ENCODE measurements at regions not wholly inside any gene's neighbourhood (a gene's known extent, or its start where the extent isn't known, plus 50 kb on each side); places are given as distances from the start of the nearest gene placed in this dataset.
"Not testable (repeated sequence)": the region's sequence is repeated elsewhere in the genome, so short reads cannot be mapped to it uniquely, and the experiment has no call there.

DNA sequence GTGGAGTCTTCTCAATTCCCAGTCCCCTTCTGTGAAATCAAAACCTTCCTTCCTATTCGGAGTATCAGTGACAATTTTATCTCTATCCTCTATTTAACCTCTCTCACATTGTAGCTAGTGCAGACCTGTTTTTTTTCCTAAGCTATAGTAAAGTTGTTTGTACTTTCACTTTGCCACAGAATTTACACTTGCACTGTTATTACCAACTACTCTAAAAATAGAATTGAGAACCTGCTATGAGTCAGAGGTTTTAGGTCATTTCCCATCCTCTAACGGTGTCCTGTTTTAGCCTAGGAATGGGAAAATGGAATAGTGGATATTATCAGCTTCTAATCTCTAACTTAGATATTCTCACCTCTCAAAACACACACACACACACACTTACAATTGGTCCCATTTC, 862.7 kb downstream of the NCAM2 start:
- DNase-seq = no peak

DNA sequence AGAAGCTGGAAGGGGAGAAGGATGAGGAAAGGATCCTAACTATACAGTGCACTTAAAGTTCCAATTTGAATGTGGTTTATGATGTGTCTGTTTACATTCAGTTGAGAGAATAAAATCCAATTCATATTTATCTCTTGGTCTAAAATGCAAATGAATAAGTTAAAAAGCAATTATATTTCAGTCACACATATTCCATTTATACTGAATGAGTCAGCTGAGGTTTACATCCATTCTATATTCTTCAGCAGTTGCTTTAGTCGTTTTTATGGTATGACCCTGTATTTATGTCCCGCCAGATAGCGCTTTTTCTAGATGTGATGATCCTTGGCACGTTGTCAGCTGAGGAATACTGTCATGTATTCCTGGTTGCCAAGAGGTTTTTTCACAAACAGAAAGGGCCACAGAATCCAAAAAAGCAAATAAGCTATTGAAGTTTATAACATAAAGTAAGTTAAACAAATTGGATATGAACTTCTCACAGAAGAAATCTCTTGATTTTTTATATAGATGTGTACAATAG, 866.2 kb downstream of the NCAM2 start:
- DNase-seq = peak; percentile 9 to 55

DNA sequence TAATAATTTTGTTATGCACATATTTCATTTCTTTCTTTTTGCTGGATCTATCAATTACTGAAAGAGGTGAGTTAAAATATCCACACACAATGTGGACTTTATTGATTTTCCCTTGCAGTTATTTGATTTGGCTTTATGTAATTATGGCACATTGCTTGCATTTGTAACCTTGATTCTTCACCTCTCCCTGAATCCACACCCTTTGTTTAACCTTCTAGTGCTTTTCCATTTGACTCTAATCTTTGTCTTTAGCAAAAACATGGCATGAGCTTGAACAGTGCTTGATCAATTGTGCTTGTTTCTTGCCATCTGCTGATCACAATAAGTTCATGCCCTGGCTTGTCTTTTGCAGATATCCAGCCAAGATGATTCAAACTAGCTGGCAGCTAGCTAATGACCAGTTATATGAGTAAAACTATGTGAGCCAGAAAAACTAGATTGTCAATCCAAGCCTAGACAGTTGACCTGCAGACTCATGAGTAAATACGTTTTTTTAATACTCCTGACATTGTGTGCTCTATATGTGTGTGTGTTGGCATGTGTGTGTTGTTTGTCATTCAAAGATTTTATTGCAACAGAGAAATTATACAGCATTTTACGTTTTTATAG, 899.2 kb downstream of the NCAM2 start:
- peak; percentile 83 to 92 for DNase-seq

DNA sequence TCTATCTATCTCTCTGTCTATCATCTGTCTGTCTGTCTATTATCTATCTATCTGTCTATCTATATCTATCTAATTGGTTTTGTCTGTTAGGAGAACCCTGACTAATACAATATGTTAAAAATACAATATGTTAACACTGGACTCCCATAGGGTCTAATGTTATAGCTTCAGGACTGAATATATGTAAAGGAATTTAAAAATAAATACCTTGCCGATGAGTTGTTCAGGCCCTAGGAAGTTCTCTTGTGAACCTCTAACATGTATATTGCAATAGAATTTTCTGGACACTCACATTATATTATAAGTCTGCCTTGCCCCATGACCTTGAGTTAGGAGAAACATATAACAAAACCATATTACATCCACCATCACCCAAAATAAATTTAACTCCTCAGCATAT, 900.6 kb downstream of the NCAM2 start:
- DNase-seq = no peak

DNA sequence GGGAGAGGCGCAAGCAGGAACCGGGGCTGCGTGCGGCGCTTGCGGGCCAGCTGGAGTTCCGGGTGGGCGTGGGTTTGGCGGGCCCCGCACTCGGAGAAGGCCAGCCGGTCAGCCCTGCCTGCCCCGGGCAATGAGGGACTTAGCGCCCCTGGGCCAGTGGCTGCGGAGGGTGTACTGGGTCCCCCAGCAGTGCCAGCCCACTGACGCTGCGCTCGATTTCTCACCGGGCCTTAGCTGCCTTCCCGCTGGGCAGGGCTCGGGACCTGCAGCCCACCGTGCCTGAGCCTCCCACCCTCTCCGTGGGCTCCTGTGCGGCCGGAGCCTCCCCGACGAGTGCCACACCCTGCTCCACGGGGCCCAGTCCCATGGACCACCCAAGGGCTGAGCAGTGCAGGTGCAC, 904.2 kb downstream of the NCAM2 start:
- DNase-seq = not testable (repeated sequence)

DNA sequence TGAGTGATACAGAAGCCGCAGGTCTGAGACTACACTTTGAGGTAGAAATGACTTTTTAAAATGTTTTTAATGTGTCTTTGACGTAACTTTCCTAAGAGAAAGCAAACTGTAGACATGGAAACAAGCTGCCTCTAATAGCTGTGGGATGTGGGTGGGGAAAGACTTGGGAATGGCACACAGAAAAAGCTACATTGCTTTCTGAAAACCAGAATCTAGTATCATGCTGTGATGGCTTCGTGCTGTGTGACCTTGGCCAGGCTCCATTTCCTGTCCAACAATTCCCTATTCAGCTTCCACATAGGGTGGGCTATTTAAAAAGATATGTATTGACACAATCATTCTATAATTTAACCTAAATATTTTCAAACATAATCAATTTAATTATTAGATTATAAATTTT, 909.1 kb downstream of the NCAM2 start:
- no peak for DNase-seq

DNA sequence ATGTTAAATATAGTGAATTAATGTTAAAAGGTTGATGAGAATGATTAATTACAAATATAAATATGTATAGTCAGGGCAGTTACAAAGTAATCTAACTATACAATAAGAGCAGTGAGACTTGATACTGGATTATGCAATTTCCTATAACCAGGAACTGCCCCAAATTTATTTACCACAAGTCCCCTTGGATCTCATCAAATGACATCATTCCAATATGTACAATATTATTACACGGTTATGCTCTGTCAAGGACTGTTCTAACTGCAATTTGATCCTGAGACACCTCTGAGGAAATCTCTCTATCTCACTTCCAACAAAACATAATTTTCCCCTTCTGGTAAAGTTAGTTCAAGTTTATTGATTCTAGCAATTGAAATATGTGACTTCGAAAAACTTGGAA, 917.6 kb downstream of the NCAM2 start:
- no peak for DNase-seq

DNA sequence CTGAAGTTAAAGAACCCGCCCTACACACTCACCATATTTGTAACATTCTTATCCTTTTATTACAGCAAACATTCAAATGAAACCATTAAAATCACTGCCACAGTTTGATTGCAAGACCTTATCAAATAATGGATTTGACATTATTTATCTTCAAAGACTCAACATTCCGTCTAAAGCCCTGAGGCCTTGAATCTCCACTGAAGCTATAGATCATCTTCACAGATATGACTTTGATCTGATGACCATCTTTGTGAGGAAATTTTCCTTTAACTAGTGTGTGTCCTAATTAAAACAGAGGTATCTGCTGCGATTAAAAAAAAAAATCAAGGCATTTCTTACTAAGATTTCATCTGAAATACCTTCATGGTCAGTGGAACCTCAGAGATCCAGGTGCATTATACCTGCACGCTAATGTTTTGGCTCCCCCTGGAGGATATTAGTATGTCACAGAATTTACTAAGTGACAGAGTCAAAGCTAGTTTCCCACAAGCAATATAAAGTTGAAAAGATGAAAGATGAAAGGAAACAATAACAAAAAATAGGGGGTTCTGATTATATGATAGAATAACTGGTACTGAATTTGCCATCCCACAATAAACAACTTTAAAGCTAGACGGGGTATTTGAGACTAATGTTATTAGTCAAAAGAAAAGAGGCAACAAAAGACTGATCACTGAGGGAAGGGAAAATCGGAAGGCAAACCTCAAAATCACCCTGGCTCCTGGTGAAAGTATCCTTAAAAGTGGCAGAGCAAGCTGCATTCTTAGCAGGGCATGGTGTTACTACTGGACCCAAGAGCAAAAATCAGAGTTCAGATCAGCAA, 923.4 kb downstream of the NCAM2 start:
- DNase-seq = peak in 1 of 2 experiments; percentile 24

DNA sequence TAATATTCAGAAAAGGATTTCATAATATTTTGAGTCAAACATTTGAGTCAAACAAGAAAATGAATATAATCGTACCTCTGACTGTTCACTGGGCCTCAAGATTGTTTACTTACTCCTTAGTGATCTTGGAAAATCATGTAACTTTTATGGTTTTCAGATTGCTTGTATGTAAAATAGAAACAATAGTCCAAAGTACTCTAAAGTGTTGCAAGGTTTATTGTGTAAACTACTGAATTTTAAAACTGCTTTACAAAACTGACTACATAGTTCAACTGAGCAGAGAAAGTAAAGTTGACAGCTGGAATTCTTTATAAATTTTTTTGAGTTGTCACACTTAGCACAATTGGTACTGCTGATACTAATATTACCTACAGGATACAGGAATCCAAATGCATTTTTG, 931.0 kb downstream of the NCAM2 start:
- no peak for DNase-seq

DNA sequence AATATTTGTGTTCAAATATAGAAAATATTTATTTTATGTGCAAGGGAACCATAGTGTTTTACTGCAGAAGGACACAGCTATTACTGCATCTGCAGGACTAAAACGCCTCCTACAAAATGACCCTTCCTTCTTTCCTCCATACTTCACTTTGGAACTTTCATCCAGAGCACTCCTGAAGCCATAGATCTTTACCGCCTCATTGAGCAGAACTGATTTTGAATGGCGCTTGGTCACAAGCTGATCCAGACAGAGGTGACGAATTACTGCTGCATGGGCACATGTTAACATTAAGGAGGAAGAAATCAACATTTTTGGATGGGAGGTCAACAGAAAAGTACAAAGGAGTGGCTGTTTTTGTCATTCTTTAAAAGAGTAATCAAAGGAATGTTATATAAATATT, 931.6 kb downstream of the NCAM2 start:
- DNase-seq = no peak

DNA sequence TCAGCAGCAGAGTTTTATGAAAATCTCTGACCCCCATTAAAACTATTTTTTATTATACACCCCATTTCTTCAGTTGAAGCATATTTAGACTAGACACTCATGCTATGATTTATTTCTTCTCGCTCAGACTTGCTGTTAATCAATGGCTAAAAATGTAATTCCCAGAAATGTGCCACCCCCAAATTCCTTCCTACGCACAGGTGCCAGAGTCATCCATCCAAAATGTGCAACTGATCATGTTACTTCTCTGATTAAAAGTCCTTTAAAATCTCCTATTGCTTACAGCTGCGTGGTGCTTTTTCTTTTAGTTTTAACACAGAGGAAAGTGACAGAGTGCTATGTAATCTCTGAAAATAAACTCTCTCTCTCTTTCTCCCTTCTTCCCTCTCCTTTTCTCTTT, 954.4 kb downstream of the NCAM2 start:
- no peak for DNase-seq

DNA sequence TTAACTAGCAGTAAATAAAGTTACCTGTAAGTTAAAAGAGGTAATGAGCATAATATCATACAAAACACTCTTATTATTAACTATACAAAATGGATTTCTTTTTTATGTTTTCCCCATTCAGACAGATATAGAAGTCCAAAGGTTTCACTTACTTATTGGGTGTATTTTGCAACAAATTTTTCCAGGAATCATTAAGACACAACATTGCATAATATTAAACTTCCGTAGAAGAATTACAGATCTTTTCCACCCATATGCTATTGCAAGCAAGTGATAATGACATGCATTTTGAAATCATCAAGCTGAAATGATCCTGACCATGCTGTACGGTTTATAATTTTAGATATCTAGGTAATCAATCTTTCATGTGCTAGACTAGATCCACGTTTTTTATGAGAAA, 957.0 kb downstream of the NCAM2 start:
- DNase-seq = no peak

DNA sequence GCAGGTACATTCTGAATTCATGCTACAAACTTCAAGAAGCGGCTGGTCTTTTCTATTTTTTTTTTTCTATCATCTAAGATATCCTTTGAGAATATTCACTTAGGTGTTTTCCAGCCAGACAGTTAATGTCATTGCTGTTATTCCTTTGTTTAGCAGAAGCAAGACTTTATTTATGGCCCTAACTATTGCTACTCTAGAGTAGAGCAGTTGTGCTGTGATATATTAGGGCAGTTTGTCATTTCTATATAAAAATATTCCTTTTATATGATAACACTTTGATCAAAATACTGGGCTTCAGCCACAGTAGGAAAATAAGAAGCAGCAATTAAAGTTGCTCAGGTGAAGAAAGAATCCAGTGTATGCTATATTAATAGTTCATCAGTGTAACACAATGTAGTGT, 959.3 kb downstream of the NCAM2 start:
- DNase-seq = no peak

DNA sequence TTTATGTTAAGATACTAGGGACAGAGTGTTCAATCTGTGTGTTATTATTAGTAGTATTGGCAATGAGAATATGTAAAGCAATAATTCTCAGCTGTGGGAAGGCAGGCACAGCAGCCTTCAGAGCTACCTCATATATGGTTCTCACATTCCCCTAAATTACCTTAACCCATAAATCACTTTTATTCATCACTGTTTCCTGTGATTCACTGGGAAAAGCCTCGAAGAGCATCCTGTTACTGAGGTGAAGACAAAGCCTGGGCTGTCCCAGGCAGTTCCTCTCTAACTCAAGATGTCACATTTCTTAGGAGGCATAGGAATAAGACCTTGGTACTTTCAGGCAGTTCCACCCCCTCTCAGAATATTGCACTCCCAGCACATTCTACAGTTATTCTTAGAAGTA, 965.7 kb downstream of the NCAM2 start:
- no peak for DNase-seq

DNA sequence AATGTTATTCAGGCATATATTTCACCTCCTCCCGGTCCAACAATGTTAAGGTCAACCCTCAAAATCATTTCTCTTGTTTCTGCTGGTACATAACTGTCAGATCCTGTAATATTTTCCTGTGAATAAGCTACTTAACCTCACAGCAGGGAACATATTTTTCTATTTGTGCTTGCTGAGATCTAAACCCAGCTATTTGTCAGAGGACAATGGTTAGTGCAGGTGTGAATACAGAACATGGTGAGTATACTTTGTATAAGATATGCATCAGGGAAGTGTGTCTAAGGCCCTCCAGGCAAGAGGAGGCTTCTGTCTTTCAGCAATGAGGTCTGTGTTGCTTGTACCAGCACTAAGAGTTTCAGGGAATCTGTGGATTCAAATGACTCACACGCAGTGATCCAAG, 970.6 kb downstream of the NCAM2 start:
- DNase-seq = peak in 1 of 2 experiments; percentile 48

DNA sequence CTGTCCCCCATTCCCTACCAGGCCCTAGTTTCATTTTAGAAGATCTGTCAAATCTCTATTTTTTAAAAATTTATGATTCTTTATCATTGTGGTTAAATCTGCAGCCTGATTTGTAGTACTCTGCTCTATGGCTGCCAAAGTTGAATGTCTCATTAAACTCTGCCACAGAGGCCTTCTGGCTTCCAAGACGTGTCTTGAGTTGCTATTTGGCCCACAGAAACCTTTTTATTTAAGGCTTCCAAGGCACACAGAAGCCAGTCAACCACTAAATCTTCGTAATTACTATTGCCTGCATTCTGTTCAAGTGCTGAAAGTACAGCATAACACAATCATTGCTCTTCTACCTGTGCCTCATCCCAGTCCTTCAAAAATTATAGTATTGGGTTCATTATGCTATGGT, 971.0 kb downstream of the NCAM2 start:
- DNase-seq = peak; percentile 68 to 85

DNA sequence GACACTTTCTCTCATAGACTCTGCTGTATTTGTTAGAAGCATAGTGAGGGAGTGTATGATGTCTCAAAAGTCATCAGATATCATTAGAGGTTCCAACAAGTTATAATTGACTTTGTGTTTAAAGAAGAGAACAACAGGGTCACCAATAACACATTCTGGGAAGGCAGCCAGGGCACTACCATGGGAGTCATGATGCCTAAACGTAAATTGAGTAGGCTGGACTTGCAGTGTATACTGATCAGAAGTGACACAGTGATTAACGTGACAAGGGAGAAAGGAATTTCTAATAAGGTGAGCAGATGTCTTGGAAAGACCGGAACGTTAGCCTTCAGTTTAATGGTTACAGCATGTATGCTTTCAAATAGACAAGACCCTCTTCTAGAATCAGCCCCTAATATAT, 973.2 kb downstream of the NCAM2 start:
- peak; percentile 7 to 52 for DNase-seq

DNA sequence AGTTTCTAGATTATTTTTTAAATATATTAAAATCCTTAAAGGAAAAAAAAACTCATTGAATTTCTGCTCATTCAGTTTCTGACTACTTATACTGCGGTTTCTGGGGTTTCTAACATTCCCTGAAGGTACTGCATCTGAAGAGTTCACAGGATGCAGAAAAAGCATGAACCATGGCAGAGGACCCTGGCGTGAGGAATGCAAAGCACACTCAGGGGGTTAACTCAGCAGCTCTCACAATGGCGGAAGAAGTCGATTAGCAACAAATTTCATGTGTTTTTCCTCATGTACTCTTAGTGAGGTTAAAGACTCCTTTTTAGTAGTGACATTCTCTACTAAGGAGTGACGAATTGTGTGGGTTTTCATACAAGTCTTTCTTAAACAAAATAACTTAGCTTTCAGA, 975.6 kb downstream of the NCAM2 start:
- no peak for DNase-seq

DNA sequence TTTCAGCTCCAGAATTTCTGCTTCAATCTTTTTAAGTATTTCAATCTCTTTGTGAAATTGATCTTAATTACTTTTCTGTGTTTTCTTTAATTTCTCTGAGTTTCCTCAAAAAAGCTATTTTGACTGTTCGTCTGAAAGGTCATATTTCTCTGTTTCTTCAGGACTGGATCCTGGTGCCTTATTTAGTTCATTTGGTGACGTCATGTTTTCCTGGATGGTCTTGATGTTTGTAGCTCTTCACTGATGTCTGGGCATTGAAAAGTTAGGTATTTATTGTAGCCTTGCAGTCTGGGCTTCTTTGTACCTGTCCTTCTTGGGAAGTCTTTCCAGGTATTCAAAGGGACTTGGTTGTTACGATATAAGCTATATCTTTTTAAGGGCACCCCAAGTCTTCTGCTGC, 998.7 kb downstream of the NCAM2 start:
- no peak for DNase-seq

DNA sequence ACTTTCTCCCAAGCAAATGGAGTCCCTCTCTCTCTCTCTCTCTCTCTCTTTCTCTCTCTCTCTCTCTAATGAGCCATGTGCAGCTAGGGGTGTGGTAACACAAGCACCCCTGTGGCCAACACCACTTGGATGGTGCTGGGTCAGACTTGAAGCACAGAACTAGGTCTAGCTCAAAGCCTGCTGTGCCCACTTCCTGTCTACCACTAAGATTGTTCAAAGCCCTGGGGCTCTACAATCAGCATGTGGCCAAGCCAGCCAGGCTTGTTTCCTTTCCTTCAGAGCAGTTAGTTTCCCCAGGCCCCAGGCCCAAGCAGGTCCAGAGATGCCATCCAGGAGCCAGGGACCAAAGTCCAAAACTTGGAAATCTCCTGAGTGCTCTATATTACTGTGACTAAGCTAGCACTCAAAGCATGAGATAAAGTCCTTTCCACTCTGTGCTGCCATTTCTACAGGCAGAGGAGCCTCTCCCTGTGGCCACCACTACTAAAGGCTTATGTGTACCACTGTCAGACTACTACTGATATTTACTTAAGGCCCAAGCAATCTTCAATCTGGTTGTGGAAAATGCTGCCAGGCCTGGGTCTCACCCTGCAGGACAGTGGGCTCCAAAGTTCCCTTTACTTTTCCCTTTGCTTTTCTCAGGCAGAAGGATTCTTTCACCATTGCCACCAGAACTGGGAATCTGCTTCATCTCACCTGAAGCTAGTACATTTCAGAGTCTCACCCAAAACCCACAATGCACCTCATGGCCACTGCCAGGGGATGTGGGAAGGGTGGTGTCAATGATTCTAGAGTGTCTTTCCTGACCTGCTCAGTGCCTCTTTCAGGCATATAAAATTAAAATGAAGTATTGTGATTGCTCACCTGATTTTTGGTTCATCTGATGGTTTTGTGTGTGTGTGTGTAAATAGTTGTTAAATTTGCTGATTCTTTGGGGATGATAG, 999.5 kb downstream of the NCAM2 start:
- DNase-seq = no peak

DNA sequence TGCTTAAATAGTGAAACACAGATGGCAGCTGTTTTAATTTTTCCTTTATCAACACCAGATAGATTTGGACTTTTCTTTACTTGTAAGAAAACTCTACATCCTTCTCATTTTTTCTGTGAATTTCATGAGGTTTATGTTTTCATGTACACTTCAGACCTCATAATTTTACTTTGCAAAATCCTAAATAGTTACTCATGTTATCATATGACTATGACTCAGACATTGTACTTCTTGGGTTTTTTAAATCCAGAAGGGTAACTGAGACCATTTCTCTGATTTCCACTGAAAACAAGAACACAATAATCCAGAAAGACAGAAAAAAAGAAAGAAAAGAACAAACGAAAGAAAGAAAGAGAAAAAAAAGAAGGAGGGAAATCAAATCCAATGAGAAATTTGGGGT, 1021.6 kb downstream of the NCAM2 start:
- no peak for DNase-seq

DNA sequence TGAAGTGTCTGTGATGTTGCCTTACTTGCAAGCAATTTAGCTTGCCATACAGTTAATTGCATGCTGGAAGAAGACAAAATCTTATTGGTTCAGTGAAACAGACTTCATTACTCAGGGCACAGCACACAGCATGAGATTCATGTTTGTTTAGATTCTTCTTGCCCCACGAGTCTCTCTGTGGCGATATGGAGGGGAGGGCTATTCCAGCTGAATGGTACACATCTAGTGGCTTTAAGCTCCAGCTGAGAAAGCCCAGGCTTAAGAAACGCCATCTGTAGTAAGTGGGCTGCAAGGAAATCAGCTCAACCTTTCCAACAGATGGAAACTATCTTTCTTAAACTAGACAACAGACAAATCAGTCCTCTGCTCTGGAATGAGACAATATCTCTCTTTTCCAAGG, 1022.0 kb downstream of the NCAM2 start:
- peak in 1 of 2 experiments; percentile 3 for DNase-seq

DNA sequence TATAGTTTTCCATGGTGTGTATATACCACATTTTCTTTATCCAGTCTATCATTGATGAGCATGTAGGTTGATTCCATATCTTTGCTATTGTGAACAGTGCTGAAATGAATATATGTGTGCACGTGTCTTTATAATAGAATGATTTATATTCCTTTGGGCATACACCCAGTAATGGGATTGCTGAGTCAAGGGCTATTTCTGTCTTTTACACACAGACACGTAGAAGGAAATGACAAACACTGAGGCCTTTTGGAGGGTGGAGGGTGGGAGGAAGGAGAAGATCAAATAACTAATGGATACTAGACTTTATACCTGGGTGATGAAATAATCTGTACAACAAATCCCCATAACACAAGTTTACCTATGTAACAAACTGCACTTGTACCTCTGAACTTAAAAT, 1025.7 kb downstream of the NCAM2 start:
- not testable (repeated sequence) for DNase-seq
